ENCODE measurements at regions not wholly inside any gene's neighbourhood (a gene's known extent, or its start where the extent isn't known, plus 50 kb on each side); places are given as distances from the start of the nearest gene placed in this dataset.

DNA sequence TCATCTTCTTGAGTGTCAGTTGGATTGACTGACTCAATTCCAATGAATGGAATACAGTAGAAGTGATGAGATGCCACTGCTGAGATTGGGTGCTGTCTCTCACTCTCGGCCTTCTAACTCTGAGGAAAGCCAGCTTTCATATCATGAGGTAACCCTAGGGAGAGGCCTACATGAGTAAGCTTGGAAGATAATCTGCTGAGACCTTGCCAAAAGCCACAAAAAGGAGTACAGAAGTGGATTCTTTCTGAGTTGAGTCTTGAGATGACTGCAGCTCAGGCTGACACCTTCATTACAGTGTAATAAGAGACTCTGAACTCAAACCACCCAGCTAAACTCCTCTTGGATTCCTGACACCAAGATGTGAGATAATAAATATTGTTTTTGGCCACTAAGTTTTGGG, 537.4 kb upstream of the MAGEB18 start (continued):
- TF ChIP-seq CHD7 (IDR thresholded peaks at IDR 0.05; ENCODE audit: insufficient replicate concordance, low read length) = no peak
- TF ChIP-seq NANOG (IDR thresholded peaks at IDR 0.05; ENCODE audit: insufficient read depth, low read depth, low read length, poor library complexity, severe bottlenecking) = no peak
- TF ChIP-seq POLR2AphosphoS5 (IDR thresholded peaks at IDR 0.05; ENCODE audit: low read depth, low read length) = no peak
- no peak for TF ChIP-seq BRCA1 (IDR thresholded peaks at IDR 0.05; ENCODE audit: low read depth, low read length)
- TF ChIP-seq, protein P1, sequence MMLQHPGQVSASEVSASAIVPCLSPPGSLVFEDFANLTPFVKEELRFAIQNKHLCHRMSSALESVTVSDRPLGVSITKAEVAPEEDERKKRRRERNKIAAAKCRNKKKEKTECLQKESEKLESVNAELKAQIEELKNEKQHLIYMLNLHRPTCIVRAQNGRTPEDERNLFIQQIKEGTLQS (IDR thresholded peaks at IDR 0.05; ENCODE audit: insufficient read depth, low read depth, low read length) = no peak
- no peak for TF ChIP-seq CBX8 (IDR thresholded peaks at IDR 0.05; ENCODE audit: borderline replicate concordance, low read depth, low read length)
- TF ChIP-seq RNF2 (IDR thresholded peaks at IDR 0.05; ENCODE audit: borderline replicate concordance, low read depth, low read length, missing control alignments, poor library complexity, severe bottlenecking) = no peak
